ENCODE measurements at regions not wholly inside any gene's neighbourhood (a gene's known extent, or its start where the extent isn't known, plus 50 kb on each side); places are given as distances from the start of the nearest gene placed in this dataset.

DNA sequence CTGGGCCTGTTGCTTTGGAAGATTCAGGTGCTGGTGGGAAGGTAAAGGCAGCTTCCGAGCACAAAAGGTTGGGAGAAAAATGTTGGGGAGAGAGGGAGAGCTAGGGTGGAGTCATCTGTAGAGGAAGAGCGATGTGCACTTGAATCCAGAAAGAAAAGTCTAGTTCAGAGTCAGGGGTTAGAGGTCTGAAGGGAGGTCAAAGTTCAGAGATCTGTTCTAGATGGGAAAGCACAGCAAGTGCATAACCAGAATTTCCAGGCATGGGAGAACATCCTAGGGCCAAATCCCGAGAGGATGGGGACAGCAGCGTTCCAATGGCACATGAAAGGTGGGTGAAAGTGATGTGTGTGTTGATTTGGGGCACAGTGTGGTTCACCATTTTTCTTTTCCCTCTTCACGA lies 51.5 kb upstream of the MKLN1 start:
- TF ChIP-seq, protein P1, sequence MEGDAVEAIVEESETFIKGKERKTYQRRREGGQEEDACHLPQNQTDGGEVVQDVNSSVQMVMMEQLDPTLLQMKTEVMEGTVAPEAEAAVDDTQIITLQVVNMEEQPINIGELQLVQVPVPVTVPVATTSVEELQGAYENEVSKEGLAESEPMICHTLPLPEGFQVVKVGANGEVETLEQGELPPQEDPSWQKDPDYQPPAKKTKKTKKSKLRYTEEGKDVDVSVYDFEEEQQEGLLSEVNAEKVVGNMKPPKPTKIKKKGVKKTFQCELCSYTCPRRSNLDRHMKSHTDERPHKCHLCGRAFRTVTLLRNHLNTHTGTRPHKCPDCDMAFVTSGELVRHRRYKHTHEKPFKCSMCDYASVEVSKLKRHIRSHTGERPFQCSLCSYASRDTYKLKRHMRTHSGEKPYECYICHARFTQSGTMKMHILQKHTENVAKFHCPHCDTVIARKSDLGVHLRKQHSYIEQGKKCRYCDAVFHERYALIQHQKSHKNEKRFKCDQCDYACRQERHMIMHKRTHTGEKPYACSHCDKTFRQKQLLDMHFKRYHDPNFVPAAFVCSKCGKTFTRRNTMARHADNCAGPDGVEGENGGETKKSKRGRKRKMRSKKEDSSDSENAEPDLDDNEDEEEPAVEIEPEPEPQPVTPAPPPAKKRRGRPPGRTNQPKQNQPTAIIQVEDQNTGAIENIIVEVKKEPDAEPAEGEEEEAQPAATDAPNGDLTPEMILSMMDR (IDR thresholded peaks at IDR 0.05): no peak

DNA sequence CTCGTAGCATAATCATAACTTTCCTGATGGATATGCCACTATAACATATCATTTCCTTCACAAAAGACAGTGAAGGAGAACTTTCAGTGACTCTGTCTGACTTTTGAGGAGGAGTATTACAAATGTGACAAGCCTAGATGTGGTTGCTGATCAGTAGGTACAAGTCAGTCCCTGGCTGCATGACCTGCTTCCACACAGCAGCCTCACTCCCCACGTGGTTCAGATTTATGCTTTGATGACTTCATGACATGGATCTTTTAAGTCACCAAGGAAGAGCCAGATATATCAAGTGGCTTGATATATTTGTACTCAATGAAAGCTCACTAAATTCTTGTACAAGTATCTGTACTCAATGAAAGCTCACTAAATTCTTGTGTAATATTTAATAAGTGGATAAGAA lies 50.9 kb upstream of the MKLN1 start:
- TF ChIP-seq, protein P1 (IDR thresholded peaks at IDR 0.05): no peak

Measured in LNCAP (cell line).